ENCODE measurements at regions not wholly inside any gene's neighbourhood (a gene's known extent, or its start where the extent isn't known, plus 50 kb on each side); places are given as distances from the start of the nearest gene placed in this dataset.
"Not testable (repeated sequence)": the region's sequence is repeated elsewhere in the genome, so short reads cannot be mapped to it uniquely, and the experiment has no call there.

GRCh38 chr4:23504083-23504482 lies 385.8 kb downstream of the PPARGC1A start:
- no peak for DNase-seq

- DNase-seq, result no peak
Measured at GRCh38 chr4:23500894-23501449, 388.9 kb downstream of the PPARGC1A start.

DNA sequence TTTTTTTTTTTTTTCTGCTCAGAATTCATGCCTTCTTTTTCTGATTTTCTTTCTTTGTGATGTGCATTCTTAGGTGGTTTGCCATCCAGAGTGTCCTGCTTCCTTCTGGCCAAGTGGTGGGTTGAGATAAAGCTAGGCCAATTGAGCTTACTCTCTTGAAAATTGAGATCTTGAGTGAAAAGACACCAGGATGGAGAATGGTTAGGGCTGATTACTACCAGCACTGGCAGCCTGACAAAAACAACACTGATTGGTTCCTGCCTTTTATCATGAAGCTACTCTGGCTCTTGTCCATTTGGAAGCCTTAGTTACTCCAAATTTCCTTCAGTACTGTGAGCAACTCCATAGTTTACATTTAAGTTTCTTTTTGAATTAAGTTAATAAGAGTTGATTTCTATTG lies 404.0 kb downstream of the PPARGC1A start:
- no peak for DNase-seq

- no peak for DNase-seq
Measured at GRCh38 chr4:23484689-23485088, 405.2 kb downstream of the PPARGC1A start.

DNA sequence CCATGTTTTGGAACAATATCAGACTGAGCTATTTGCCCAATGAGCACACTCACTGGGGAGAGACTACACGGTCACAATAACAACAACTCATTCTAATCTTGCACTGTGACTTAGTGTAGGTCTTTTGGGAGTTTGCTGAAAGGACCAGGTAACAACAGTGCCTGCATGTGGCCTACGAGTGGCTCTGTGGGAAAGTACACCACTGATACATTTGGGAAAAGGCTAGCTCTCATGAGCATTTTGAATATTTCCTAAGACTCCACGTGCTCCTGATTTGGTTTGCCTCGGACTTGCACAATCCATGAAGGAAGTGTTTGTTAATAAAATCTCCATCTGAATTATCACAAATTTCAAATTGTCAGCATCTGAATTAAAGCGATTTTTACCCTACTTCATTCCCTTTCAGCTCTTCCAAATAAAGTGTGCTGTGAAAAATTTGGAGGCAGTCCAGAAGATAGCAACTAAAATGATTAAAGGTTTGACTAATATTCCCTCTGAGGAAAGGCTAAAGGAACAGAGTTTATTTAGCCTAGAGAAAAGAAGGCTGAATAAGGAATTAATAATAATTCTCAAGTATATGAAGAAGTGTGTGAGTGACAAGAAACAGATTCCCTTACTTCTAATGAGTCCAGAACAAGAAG lies 406.4 kb downstream of the PPARGC1A start:
- no peak for DNase-seq

GRCh38 chr4:23481566-23481965 lies 408.3 kb downstream of the PPARGC1A start:
- no peak for DNase-seq

GRCh38 chr4:23477905-23478304 lies 411.9 kb downstream of the PPARGC1A start:
- DNase-seq, result no peak

DNA sequence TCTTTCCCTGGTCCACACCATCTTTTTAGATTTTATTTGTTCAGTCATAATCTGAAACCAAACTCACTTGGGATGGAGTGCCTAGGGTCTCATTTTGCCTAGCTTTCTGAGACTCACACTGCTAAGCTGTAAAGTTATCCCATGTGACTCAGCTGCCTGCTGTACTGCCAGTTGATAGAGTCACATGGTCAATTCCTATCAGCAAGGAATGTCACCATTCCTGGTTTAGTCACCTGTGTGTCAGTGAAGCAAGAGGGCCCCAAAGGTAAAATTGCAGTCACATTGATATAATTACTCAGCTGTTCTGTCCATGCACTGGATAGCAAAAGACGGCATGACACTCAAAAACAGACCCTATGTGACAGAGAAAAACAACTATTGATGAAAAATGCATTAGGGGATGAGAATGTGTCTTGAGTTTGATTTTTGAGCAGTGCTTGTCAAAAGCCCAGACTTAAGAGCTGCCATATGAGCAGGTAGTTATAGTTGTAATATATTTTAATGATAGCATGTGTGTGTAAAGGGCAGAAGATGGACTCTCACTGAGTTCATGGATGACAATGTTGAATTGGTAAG lies 413.2 kb downstream of the PPARGC1A start:
- no peak for DNase-seq

GRCh38 chr4:23463071-23463470 lies 426.8 kb downstream of the PPARGC1A start:
- DNase-seq, result no peak

- no peak for DNase-seq
Measured at GRCh38 chr4:23458054-23458453, 431.8 kb downstream of the PPARGC1A start.

- DNase-seq, result no peak
Measured at GRCh38 chr4:23456864-23457263, 433.0 kb downstream of the PPARGC1A start.

GRCh38 chr4:23455456-23456158 lies 434.2 kb downstream of the PPARGC1A start:
- DNase-seq, result no peak

DNA sequence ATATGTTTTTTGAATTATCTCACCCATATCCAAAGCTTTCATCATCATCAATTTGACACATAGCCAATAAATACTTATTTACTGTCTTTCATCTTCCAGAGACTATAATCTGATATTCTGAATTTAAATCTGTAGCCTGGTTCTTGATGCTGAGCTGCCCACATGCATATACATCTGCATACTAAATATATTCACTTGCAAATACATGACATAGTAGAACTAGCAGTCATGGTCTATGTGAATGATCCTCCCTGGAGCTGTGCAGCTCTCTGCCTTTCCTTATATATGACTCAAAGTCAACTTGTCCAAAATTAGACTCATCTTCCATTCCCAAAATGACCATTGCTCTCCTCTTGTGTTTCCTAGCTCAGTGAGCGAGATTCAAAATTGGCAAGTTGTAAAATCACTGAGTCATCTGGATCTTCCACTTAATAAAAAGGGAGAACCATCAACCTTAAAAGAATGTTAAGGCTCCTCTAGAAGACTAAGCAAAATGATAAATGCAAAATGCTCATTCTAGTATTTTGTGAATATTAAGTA lies 448.2 kb downstream of the PPARGC1A start:
- no peak for DNase-seq

GRCh38 chr4:23438764-23439163 lies 451.1 kb downstream of the PPARGC1A start:
- no peak for DNase-seq

DNA sequence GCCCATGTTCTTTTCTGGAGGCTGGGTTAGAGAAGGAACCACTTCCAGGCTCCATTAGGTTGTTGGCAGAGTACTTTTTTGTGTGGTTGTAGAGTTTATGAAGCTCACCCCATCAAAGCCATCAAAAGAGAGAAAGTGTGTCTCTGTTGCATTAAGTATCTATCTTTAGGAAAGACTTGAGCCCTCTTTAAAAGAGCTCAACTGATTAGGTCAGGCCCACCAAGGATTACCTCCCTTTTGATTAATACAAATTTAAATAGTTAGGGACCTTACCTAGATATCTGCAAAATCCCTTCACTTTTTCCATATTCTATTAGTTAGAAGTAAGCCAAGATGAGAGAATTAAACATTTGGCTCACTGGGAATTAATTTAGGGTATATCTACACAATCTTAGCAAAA lies 460.4 kb downstream of the PPARGC1A start:
- no peak for DNase-seq

DNA sequence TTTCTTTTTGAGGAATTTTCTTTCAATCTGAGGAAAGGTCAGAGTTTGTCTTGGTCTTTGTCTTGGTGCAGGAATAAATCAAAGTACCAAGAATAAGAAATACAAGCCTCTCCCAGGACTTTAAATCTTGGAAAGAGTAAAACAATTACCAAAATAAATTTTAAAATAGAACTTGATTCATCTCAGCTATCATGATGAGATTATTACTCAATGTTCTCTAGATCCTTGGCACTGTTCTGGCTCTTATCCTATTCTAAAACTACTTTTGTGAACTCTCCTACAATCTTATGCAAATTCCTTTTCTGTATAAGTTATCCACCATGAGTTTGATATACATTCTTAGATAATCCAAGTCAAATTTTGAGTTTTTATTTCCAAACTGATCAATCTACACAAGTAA lies 464.3 kb downstream of the PPARGC1A start:
- DNase-seq, result no peak

DNA sequence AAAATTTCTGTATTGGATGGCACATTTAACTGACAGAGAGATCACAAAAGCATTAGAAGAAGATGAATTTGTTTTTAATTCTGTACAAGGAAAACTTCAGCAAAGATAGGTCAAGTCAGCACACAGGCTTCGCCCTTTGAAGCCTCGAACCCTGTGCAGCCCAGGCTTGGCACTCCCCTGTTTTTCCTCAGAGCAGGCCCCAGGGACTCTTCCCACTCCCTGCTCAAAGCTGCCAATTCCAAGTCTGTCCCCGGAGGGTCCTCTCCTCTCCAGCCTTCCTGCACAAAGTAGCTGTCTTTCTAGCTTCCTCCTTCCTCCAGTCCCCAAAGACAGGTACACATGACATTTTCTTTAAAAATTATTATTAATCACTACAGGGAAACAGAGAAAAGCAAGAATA lies 466.3 kb downstream of the PPARGC1A start:
- DNase-seq, result no peak

GRCh38 chr4:23422878-23423277 lies 467.0 kb downstream of the PPARGC1A start:
- DNase-seq, result no peak

- DNase-seq, result no peak
Measured at GRCh38 chr4:23413631-23414030, 476.2 kb downstream of the PPARGC1A start.

GRCh38 chr4:23412701-23413100 lies 477.1 kb downstream of the PPARGC1A start:
- no peak for DNase-seq

- DNase-seq, result not testable (repeated sequence)
Measured at GRCh38 chr4:23408913-23409312, 480.9 kb downstream of the PPARGC1A start.

DNA sequence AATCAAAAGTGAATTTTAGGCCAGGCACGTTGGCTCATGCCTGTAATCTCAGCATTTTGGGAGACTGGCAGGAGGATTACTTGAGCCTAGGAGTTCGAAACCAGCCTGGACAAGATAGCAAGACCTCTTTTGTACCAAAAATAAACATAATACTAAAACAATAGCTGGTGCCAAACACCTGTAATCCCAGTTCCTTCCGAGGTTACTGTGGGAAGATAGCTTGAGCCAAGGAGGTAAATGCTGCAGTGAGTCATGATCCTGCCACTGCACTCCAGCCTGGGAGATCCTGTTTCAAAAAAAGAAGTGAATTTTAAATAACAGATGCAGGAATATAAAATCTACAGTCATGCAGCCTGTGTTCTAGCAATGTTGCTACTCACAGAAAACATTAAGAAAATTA lies 488.3 kb downstream of the PPARGC1A start:
- no peak for DNase-seq

GRCh38 chr4:23392860-23393458 lies 496.9 kb downstream of the PPARGC1A start:
- no peak for DNase-seq
